ENCODE measurements at regions not wholly inside any gene's neighbourhood (a gene's known extent, or its start where the extent isn't known, plus 50 kb on each side); places are given as distances from the start of the nearest gene placed in this dataset.
"Not testable (repeated sequence)": the region's sequence is repeated elsewhere in the genome, so short reads cannot be mapped to it uniquely, and the experiment has no call there.

DNA sequence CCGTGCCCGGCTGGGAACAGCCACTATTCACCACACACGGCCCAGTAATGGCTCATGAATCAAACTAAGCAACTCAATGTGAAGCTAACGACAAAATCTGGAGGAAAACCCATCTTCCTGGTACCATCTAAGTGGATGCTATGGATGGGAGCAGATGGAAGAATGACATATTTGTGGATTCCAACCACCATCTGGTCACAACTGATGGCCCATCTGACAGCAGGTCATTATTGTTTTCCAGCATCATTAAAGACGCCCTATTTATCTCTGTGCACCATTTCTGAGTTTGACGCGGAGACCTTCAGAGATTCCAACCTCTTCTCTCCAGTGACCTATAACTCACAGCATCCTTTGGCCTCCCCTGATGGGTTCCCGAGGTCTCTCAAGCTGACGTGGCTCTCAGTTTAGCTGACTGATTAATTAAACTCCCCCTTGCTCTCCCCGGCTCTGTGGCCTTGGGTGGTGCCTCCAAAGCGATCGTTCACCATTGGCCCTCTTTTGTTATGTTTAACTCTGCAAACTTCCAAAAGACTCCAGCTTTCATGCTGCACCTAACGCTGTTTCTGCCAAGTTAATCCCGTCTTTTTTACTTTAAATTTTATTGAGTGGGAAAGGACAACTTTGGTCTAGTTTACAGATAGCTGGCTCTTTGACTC, 1514.4 kb downstream of the BRD1 start:
- DNase-seq, result no peak

DNA sequence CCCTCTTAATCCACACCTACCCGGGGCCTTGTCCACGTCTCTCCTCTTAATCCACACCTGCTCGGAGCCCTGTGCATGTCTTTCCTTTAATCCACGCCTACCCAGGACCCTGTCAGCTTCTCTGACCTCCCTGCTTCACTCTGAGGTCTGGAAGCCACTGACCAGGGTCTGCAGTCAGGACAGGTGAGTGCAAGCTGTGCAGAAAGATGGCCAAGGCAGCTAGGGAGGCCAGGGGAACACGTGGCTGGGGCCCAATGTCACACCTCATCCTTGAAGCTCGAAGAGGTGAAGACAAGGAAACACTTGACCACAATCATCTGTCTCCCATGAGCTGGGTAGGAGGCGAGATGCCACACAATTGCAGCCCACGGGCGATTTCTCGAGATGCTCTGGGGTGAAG, 1516.9 kb downstream of the BRD1 start:
- no peak for DNase-seq

DNA sequence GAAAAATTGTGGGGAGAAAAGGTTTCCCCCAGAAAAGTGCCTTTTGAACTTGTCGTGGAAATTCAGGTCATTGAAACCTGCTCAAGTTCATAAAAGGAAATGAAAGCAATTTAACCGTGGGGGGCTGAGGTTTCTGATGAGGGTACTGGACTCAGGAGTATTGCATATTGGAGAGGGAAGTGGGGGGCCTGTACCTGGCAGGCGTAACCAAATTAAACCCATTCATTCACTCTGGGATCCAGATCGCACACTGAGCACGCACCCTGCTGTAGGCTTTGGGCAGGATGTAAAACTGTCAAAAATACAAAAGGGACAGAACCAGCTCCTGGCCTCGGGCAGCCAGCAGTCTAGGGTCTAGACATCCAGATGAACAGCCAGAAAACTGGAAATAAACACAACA, 1517.4 kb downstream of the BRD1 start:
- no peak for DNase-seq

DNA sequence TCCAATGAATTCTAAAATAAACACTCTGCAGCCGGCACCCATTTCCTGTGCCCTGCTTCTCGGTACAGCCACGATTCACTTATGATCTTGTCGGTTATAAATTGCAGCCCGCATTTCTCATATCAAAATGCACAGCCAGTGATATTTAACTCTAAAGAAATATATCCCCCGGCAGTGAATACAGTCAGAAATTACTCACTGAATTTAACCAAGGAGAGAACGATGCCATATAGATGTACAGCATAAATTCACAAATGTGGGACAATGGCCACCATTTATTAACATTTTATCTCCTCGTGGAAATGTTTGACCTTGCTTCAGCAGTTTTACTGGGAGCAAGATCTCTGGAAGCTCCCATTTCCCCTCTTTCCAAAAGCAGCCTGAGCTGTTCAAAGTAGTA, 1517.8 kb downstream of the BRD1 start:
- no peak for DNase-seq

DNA sequence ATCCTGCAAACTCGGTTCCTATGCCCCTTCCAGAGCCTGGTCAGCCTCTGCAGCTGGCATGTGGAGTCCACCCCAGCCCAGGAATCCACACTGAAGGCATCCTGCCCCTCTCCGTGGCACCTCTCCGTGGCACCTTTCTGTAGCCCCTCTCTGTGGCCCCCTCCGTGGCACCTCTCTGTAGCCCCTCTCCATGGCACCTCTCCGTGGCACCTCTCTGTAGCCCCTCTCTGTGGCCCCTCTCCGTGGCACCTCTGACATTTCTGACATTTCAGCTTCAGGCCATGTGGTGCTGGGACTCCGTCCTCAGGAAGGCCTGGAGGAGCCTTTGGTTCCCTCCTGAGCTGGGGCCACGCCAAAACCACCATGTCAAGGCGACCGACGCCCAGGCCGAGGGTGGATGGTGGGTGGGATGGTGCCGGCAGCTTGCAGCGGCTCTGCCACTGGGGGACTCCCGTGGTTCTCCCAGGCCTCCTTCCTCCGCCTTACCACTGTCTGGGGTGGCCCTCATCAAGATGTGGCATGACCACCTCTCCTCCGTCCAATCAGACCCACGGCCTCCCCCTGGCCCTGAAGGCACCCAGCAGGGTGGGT, 1518.5 kb downstream of the BRD1 start:
- DNase-seq, result no peak

DNA sequence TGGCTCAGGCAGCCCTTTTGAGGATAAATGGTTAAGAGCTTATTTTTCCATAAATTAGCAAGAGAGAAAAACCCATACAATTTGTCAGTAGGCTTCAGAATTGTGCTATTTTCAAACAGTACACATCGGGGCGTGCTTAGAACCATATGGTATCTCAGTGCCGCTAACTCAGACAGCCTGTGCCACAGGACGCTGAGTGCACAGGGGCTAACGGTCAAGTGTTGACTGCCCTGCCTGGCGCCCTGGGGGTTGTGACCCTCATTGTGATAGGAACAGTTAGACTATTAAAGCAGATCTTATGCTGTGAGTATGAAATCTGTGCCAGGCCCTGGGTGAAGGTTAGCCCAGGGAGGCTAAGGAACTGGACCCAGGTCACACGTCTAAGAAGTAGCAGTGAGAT, 1519.7 kb downstream of the BRD1 start:
- no peak for DNase-seq

DNA sequence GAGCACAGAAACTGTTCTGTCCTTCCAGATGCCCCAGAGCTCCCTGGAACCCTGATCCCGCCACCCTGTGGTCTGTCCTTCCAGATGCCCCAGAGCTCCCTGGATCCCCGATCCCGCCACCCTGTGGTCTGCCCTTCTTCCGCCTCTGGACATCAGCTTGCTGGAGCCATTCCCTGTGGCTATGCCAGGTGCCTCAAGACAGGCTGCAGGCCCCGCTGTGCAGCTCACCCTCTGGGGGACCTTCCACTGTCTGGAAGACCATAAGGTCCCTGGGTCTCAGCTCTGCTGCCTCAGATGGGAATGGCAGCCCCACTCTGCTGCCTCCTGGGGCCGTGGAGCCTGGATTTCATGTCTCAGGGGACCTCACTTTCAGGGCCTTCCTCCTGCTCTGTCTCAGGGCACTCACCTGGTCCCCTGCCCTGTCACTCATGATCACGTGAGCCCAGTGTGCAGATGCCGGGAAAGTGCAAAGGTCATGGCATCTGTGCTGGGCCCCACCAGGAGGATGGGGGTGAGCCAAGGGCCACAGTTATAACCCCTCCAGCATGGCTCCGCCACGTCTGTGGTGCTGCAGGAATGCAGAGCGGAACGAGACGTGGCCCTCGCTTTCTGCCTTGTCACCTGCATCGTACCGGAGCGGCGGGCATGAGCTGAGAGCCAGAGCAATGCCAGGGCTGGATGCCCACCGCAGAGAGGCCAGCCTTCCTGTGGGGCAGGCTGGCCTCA, 1520.7 kb downstream of the BRD1 start:
- DNase-seq, result no peak

DNA sequence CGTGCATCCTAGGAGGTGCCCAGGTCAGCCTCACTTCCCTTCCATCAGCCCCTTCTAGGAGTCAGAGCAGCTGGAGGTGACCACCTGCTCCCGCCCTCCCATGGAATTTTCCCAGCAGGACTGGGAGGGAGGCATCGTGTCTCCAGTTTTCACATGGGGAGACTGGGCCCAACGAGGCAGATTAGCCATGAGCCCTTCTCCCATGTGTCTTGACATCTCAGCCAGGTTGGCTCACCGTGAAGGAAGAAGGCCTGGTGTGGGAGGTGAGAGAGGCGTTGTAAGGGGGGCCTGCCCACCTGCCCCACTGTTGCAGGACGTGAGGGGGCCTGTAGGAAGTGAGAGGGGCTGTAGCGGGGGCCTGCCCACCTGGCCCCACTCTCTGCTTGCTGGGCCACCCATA, 1521.4 kb downstream of the BRD1 start:
- DNase-seq, result no peak

DNA sequence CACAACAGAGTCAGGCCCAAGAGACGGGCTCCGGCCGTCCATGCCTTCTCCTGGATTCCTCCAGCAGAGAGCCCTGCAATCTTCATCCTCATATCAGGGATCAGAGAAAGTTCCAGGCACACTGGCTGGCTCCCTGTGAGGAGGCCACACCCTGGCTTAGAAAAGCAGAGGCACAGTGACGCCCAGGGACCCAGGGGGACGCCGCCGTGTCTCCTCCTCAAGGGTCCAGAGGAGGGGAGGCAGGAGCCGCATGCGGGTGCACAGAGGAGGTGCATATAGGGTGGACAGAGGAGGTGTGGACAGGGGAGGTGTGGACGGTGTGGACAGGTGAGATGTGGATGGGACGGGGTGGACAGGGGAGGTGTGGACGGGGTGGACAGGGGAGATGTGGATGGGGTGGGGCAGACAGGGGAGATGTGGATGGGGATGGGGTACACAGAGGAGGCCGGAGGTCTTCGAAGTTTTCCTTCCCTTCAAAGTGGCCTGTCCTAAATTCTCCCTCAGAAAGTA, 1521.9 kb downstream of the BRD1 start:
- DNase-seq, result no peak

DNA sequence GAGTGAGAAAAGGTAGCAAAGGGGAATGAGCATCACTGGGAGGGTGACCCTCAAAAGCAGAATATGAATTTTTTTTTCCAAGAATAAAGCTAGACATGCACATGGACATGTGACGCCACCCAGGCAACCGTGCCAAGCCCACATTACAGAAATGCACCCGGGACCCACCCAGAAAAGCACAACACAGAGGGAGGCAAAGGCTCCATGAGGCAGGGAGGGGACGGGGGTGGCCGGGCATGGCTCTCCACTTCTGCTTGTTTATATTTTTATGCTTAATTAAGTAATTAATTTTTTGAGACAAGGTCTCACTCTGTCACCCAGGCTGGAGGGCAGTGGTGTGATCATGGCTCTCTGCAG, 1524.3 kb downstream of the BRD1 start:
- DNase-seq, result no peak

DNA sequence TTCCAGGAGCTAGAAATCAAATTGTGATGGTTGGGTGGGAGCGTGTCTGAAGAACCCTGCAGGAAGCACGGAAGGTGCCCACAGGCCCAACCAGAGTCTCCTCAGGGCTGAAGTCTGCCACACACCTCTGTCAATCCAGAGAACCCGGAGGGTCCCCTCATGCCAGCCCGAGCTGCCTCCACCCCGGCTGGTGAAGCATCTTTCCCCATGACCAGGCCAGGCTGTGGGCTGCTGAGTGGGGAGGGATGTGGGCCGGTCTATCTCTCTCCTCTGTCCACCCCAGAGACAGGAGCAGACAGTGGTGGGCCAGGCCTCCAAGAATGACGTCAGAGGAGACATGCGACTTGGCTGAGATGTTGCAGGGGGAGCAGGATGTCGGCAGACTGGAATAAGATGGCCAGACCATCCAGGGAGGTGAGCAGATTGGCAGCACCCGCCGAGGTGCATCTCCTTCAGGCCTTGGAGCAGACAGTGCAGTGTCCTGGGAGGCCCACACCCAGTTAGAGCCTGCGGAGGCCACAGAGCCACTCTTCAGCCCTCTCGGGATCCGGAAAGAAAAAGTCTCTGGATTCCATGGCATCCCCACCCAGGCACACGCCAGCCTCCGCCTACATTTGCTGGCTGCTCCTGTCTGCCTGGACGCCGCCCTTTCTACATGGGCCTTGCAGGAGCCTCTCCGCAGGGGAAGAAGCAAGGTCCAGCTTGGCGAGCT, 1524.9 kb downstream of the BRD1 start:
- no peak for DNase-seq

DNA sequence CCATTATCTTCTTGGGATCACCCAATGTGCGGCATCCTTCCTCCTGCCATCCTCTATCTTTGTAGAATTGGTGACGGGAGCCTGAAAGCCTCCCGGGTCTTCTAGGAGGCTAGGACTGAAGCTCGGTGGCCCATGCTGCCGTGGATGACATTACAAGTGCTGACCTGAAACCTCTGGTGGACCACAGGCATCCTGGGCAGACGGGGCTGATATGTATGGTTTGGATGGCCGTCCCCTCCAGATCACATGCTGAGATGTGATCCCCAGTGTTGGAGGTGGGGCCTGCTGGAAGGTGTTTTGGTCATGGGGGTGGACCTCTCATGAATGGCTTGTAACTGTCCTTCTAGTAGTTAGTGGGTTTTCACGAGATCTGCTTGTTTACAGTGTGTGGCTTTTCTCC, 1525.8 kb downstream of the BRD1 start:
- DNase-seq, result no peak

DNA sequence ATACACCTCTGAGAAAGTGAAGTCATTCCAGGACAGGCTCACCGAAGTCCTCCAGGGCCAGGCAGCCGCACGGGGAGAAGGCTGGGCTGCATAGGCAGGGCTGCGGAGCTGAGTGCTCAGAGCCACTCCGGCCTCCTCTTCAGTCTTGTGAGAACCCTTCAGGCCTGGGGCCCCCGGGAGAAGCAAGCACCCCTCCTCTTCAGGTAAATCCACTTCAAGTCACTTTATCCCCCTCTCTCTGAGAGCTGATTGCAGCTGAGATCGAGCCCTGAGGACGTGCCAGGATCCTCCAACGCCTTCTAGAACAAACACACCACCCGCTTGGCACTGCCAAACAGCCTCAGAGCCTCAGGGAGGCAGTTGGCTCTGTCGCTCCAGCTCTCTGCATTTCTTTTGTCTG, 1526.3 kb downstream of the BRD1 start:
- no peak for DNase-seq

DNA sequence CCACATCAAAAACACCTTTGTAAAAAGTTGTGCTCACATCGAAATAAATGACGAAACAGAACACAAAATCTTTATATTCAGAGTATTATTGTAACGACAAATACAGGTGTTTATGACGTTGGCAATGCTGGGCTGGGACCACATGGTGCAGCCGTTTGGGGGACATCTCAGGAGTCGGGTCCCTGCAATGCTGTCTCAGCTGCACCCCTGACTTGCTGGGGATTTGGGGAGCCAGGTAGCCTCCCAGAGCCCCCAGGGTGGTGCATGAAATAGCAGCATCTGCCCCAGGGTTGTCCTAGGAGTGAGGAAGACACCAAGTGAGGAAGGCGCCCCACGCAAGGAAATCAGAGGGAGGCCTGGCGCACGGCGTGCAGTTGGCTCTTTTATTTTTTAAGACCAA, 1526.8 kb downstream of the BRD1 start:
- no peak for DNase-seq

DNA sequence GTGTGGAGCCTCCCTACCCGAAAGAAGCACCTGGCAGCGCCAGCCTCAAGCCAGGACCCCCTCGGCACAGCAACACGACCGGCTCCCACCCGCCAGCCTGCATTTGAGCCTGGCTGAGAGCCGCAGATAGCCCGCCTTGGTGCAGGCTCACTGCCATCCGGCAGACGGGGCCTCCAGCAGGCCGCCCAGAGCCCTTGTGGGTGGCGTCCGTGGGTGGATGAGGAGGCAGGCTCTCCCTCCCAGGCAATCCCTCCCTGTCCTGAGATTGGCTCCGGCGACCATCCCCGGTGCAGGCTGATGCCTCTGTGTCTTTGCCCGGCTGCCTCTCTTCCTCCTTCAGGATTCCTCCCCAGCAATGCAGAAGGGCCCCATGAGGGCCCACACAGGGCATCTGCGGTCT, 1527.9 kb downstream of the BRD1 start:
- DNase-seq, result no peak

DNA sequence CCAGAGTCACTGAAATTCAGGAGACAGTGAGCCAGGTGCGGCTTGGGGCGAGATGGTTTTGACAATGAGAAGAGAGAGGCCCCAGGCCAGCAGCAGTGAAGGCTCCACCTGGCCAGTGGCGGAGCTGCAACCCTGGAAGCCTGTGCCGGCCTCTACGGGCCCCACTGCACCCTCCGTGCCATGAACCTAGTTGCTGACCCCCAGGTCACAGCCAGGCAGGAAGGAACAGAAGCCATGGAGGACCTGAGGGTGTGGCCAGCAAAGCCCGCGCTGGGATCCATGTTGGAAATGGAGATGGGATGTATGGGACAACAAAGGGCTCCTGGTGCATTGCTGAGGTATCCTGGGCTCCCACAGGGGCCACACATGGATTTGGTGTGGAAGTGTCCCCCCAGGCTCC, 1528.5 kb downstream of the BRD1 start:
- DNase-seq, result no peak

DNA sequence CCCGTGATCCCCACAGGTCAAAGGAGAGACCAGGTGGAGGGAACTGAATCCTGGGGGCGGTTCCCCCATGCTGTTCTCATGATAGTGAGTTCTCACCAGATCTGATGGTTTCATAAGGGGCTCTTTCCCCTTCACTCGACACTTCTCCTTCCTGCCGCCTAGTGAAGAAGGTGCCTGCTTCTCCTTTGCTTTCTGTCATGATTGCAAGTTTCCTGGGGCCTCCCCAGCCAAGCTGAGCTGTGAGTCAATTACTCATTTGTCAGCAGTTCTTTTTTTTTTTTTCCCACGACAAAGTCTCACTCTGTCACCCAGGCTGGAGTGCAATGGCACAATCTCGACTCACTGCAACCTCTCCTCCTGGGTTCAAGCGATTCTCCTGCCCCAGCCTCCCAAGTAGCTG, 1530.4 kb downstream of the BRD1 start:
- DNase-seq, result no peak

DNA sequence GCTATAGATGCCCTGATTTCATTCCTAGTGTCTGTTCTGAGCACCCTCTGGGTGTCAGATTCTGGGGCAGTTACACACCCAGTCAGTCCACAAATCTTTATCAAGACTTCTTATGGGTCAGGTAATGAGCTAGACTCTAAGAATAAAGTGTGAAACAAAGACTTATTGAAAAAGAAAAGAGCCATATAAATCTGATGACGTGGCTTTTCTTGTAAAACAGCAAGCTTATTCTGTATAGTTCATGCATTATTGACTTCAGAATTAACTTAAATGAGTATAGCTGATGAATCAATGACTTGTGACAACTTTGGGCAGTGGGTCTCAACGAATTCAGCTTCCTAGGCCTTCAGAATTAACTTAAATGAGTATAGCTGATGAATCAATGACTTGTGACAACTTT, 1527.5 kb downstream of the TBC1D22A start:
- DNase-seq, result not testable (repeated sequence)

DNA sequence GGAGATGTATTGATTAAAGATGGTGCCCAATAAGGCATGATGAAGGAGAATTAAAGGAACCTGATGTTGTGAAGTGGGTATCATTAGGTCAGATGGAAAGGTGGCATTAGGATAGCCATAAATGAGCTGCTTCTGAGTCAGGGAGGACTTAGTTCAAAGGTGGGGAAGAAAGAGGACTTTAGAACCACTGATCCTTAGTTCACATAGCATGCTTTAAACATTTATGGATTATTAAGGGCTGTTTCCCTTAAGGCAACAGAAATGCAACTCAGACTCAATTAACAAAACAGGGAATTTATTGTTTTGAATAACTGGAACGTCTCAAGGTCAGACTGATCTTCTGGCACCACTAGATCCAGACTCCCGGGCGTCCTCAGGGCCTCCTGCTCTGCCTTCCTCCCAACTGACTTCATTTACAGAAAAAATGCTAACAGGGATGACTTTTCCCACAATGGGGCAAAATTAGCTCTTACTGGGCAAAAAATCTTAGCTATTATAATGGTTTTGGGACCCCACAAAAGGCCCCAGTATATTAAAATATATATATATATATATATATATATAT, 1526.0 kb downstream of the TBC1D22A start:
- DNase-seq, result no peak

DNA sequence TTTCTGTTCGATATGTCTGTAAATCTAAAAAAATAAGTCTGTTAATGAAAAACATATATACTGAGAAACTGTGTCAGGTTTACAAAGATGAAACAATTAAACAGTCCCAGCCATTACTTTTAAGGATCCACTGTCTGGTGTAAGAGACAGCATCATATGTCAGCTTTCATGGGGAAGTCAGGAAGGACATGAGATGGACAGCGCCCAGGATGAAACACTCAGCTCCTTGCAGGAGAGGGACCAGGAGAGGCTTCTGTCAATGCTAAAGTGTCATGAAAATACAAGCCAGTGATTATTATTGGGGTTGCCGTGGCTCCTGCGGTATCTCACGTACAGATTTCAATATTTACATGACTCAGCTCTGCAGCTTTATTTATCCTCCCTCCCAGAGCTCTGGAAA, 1524.6 kb downstream of the TBC1D22A start:
- DNase-seq, result no peak

DNA sequence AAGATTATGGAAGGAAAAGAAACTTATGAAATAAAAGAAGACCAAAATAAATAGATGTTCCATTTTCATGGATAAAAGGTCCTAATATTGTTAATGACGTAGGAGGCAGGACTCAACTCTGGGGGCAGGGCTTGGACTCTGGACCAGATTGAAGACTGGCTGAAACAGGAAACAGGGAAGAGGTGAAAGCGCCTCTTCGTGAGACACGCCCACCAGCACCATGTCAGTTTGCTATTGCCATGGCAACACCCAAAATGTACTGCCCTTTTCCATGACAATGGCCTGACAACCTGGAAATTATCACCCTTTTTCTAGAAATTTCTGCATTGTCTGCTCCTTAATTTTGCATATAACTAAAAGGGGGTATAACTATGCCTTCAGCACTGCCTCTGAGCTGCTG, 1522.2 kb downstream of the TBC1D22A start:
- DNase-seq, result no peak

DNA sequence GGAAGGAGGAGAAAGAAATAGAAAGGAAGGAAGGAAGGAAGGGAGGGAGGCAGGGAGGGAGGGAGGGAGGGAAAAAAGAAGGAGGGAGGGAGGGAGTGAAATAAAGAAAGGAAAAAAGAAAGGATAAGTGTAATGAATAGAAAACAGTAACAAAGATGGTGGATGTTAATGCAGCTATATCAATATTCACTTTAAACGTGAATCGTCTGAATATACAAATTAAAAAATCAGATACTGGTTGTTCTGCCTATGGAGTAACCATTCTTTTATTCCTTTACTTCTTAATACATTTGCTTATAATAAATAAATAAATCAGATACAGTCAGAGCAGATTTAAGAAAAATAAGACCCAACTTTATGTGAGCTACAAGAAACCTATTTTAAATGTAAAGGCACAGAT, 1520.4 kb downstream of the TBC1D22A start:
- no peak for DNase-seq

DNA sequence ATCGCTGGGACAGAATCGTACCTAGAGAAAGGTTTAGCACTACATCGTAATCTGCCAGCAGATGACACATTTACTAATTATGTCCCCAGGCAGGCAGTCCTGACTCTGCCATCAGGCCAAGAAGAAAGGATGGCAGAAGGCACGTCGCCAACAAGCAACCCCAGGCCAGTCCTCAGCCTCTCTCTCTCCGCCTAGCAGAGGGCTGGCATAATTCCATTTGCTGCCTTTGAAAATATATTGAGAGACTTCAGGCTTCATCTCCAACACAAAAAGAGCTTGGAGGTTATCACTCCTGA, 1517.0 kb downstream of the TBC1D22A start:
- DNase-seq, result no peak
